NCI-H510A treated with DMSO at 0.1 percent for 48 hours (cell line): ENCODE measurements at regions not wholly inside any gene's neighbourhood (a gene's known extent, or its start where the extent isn't known, plus 50 kb on each side); places are given as distances from the start of the nearest gene placed in this dataset.

Source experiments
- DNase-seq: peaks from one replicate; lab custom pipeline; 2025; lab: John Stamatoyannopoulos, UW

GRCh38 chr9:129399634-129399990 is 221.3 kb downstream of the C9orf50 start:
- DNase-seq: no peak

DNA sequence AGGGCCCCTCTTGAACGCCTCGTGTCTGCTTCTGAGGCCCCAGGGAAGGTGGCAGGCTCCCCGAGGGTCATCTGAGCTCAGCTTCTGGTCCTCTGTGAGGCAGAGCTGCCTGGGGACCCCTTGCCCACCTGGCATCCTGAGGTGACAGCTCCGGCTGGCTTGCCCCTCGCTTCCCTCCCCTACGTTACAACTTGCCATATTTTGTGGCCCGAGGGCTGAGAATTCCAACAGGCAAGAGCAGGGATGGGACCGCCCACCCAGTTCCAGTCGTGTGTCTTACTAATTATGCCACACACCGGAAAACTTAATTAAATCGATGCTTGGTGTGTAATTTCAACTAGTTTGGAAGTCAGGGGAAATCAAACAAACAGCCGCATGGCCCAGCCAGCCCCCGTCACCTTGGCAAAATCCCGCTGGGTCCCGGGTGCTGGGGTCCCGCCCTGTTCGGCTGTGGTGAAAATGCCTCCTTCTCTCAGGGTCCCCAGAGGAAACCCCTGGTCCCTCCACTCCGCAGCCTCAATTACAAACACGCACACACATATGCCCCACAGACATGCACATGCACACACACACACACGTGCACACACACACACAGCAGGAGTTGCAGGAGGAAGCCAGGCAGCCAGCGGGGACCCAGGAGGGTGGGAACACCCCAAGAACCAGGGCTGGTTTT is 221.0 kb upstream of the IER5L start:
- no peak for DNase-seq

DNA sequence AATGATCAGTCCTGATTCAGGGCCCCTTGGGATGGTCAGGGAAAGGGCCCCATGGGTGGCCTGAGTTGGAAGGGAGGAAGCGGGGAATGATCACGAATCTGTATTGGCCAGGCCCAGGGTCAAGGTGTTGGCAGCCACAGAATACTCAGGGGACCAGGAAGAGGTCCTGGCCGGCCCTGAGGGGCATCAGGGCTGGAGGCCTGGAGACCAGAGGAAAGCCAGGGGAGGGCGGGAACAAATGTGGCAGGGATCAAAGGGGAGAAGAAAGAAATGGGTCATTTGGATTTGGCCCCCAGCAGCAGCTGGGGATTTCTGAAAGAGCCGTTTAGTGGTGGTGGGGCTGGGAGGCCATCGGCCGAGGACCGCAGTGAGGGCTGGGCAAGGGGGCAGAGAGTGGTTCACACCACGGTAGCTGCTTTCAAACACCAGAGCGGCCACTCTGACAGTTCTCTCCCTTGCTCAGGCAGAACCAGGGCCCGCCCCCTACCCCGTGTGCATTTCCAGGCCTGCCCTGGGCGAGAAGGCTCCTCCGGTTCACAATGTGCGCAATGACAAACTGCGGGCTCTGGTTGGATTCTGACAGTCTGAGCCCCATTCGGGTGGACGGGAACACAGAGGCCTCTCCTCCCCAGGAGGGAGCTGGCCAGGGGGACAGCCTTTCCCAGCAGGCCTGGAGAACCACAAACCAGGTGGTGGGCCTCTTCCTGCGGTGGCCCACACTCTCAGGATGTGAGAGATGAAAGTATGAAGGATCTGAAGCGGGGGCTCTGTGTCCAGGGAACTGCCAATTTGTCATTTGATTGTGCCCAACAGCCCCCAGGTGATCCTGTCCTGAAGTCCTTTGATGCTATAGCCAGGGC is 220.3 kb upstream of the IER5L start:
- no peak for DNase-seq

DNA sequence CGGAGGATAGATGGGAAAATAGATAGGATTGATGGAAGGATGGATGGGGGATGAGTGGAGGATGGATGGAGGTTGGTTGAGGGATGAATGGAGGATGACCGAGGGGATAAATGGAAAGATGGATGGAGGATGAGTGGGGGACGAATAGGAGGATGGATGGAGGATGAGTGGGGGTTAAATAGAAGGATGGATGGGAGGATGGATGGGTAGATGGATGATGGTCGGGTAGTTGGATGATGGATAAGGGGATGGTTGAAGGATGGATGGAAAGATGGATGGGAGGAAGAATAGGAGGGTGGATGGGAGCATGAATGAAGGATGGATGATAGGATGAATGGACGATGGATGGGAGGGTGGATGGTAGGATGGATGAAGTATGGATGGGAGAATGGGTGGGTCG is 219.3 kb upstream of the IER5L start:
- no peak for DNase-seq

DNA sequence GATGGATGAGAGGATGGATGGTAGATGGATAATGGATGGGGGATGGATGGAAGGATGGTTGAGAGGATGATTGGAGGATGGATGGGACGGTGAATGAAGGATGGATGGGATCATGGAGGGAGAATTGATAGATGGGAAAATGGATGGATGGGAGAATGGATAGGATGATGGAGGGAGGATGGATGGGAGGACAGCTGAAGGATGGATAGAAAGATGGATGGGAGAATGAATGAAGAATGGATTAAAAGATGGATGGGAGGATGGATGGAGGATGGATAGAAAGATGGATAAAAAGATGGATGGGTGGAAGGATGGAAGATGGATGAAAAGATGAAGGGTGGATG is 218.3 kb upstream of the IER5L start:
- no peak for DNase-seq

- no peak for DNase-seq
Measured at GRCh38 chr9:129395633-129396364, 217.7 kb upstream of the IER5L start.

- no peak for DNase-seq
Measured at GRCh38 chr9:129394886-129395279, 216.8 kb upstream of the IER5L start.

DNA sequence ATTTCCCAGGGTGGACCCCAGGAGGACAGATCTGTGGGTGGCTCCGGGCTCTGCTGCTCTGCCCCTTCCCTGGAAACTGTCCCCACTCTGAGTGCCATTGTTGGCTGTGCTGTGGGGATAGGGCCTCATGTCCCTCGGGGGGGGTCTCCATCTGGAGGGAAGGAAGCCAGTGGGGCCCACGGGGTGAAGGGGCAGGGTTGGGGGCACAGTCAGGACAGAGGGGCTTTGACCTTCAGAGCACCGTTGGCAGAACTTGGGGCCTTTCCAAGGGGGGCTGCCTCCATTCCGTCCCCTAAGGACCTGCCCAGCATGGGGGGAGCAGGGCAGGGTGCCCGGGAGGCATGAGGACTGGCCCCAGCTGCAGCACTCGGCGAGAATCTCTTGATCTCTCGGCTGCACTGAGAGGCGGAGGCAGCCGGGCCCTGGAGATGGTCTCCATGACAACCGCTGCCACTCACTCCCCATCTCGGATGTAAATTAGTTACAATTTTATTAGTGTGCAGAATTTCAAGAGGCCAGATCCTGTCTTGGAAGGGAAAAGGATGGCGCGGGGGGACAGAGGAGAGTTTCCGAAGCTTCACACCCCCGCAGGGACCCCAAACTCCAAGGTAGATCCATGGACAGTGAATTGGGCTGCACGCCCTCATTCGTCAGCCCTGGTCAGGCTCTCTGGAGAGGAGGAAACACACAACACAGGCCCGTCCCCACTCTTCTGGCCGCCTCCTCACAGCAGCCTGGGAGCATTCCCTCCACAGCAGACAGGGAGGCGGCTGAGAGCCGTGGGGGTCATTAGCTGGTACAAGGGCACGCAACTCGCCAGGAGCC is 216.2 kb upstream of the IER5L start:
- DNase-seq: peak; percentile 63

DNA sequence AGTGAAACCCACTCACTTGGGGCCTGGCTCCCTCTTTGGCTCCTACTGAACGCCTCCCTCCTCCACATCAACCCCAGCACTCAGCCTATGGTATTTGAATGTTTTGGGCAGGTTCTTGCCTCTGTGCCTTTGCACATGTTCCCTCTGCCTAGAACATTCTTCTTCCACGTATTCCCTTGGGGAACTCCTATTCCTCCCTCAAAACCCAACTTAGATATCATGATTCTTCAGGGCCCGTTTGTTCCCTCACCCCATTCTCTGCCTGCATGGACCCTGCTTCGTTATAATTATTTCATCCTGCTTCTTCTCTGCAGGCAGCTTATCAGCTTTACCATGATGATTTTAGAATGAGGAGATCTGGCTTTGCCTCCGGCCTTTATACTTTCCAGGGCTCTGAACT is 215.0 kb upstream of the IER5L start:
- DNase-seq: no peak

- DNase-seq: no peak
Measured at GRCh38 chr9:129392093-129392541, 214.1 kb upstream of the IER5L start.

DNA sequence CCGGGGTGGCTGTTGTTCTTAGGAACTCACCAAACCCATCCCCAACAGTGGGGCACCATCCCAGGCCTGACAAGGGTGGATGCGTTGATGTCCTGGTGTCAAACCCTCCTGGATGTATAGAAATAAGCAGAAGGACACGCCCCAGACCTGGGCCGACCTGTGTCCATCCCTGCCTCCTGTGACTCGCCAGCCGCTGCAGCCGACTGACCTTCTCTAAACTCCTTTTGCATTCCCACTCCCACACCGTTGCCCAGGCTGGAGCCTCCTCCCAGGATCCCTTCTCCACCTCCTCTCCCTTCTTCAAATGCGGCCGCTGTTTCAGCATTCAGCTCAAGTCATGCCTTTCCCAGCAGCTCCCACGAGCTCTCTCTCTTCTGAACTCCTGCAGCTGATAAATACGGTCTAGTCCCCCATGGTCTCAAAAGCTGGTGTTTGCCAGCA is 213.2 kb upstream of the IER5L start:
- no peak for DNase-seq

DNA sequence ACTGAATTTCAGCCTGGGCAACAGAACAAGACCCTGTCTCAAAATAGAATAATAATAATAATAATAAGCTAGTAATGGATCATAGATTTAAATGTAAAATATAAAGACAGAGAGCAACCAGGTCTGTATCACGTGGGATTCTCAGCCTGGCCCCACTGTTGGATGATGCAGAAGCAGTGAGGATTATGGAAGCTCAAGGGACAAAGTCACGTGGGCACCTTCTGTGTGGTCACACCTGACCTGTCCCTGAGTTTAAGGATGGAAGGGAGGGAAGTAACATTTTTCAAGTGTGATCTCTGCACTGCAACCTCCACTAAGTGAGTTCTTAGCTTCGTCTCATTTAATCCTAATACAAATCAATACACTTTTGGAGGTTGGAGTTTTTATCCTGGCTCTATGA is 212.5 kb upstream of the IER5L start:
- no peak for DNase-seq

- no peak for DNase-seq
Measured at GRCh38 chr9:129387822-129388221, 209.8 kb upstream of the IER5L start.

- no peak for DNase-seq
Measured at GRCh38 chr9:129386812-129387177, 208.7 kb upstream of the IER5L start.

GRCh38 chr9:129385211-129385934 is 207.3 kb upstream of the IER5L start:
- DNase-seq: no peak

DNA sequence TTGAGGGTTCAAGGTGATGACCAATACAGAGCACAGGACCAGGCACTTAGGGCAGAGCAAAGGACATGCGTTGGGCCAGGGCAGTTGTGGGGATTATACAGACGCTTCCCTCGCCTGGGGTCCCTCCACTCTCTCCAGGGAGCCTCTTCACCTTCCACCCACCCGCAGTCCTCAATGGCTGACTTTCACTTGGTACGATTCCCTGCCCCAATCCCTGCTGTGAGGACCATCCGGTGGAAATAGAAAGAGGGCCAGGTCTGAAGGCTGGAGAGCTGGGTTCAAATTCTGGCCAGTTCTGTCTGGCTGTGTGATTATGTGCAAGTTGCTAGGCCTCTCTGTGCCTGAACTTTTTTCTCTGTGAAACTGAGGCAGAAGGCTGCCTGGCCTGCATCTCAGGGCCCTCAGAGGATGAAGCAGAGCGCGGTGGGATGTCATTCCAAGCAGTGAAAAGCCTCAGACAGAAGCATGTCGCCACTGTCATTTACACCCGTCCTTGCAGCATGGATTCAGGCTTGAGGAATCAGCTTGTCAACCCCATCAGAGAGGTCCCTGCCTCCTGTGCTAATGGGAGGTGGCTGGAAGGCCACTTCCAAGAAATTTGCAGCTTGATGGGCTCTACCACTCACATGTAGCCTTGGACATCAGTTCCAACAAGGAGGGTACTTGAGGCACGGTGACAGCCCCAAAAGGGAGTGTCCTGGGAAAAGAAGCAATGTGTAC is 206.6 kb upstream of the IER5L start:
- no peak for DNase-seq

DNA sequence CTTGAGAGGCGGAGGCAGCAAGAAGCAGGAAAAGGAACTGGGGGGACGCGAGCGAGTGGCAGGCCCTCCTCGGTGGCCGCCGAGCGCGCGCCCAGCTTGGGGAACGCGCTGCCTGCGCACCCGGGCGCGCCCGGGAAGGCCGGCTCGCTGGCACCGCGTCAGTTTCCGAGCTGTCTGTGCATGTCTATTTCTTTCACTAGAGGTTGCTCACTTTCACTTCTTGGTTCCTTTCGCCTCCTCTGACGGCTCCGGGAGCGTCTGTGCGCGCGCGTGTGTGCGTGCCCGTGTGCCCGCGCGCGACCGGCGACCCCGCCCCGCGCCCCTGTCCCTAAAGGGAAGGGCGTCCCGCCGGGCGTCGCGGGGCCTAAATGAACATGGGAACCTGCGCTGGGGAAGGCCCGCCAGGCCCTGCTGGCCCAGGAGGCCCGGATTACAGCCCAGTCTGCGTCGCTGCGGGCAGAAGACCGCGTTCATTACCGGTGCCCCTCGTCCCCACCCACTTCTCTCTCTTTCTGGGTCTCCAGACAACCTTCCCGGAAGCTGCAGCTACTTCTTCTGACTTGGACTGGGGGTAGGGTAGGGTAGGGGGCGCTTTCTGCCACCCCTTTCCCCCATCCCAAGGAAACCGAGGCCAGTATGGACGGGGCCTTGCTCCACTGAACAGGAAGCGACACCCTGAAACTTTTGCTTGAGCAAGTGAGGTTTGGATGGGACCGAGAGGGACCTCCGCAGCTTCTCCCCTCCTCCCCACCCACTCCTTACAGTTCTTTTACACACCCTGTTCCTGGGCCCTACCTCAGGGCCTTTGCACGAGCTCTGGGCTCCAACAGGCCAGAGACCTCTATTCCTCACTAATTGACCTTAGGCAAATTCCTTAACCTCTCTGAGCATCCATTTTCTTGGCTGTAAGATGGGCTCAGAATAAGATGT is 205.8 kb upstream of the IER5L start:
- peak; percentile 55 for DNase-seq

DNA sequence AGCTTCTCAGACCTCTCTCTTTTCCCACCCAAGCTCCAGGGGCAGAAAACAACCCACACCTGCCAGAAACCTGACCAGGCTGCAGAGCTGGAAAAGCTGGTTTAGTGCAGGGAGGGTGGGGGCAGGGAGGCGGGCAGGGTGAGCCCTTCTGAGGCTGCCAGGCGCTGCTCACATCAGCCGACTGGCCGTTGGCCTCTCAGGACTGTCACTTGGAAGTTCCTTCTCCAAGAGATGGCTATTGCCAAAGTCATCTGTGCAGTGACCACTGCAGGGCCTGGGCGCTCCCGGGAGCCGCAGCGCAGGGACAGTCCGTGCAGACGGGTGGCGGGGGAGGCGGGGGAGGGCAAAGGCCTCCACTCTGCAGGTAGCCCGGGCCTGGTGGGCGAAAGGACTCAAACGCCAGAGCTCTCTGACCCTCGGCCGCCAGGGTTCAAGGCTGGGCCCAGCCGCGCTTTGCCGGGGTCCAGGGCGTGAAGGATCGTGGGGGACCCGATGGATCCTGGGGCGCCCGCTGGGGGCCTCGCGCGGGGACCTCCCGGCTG is 205.0 kb upstream of the IER5L start:
- peak; percentile 87 for DNase-seq

- DNase-seq: peak; percentile 86
Measured at GRCh38 chr9:129382281-129383018, 204.4 kb upstream of the IER5L start.
